ENCODE measurements at regions not wholly inside any gene's neighbourhood (a gene's known extent, or its start where the extent isn't known, plus 50 kb on each side); places are given as distances from the start of the nearest gene placed in this dataset.
"Not testable (repeated sequence)": the region's sequence is repeated elsewhere in the genome, so short reads cannot be mapped to it uniquely, and the experiment has no call there.

DNA sequence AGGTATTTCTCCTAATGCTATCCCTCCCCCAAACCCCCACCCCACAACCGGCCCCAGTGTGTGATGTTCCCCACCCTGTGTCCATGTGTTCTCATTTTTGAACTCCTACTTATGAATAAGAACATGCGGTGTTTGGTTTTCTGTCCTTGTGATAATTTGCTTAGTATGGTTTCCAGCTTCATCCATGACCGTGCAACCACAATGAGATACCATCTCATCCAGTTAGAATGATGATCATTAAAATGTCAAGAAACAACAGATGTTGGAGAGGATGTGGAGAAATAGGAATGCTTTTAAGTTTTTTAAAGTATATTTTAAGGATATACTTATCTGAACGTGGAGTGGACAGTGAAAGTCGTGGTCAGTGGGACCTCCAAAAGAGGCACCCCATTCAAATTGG lies 745.0 kb upstream of the AMELY start:
- DNase-seq (ENCODE audit: low read depth) = no peak

DNA sequence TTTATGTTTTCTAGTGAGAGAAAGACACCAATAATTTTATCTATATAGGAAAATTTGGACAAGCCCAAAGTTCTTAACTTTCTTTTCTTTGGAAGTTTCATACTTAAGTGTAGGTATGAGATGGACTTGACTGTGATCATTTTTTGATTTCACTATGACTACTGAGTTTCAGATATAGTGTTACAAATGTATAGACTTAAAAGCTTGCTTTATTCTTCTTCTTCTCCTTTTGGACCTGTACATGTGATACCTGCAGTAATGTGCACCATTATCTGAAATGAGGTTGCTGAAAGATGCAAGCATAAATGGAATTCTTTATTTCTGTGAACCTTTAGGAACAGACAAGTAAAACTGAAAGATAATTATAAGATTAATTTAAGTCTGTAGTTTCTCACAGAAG lies 743.4 kb upstream of the AMELY start:
- DNase-seq (ENCODE audit: low read depth) = no peak

DNA sequence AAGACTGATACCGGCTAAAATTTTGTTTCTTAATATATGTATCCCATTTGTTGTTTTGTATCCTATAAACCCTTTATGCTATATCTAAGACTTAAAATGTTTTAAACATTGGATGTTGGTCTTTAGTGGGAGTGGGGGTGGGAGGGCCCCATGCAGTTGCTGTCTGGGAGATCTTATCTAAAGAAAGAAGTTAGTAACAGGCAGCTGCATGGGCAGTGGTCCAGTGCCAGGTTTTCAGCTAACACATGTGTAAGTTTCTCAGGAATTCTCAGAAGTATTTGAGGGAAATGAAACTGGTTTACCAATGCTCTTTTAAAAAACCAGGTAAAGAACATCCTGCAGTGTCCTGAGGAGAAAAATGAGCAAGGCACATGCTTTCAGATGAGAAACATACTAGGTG lies 738.3 kb upstream of the AMELY start:
- DNase-seq (ENCODE audit: low read depth) = not testable (repeated sequence)

Data from renal cortical epithelial cell (primary cell).